CMK (cell line): ENCODE measurements at regions not wholly inside any gene's neighbourhood (a gene's known extent, or its start where the extent isn't known, plus 50 kb on each side); places are given as distances from the start of the nearest gene placed in this dataset.
"Not testable (repeated sequence)": the region's sequence is repeated elsewhere in the genome, so short reads cannot be mapped to it uniquely, and the experiment has no call there.

Experiments
- DNase-seq: peaks from one replicate; pipeline ENCODE4 v3.0.0-alpha.2; 2010; ENCODE audit warnings: low read depth

DNA sequence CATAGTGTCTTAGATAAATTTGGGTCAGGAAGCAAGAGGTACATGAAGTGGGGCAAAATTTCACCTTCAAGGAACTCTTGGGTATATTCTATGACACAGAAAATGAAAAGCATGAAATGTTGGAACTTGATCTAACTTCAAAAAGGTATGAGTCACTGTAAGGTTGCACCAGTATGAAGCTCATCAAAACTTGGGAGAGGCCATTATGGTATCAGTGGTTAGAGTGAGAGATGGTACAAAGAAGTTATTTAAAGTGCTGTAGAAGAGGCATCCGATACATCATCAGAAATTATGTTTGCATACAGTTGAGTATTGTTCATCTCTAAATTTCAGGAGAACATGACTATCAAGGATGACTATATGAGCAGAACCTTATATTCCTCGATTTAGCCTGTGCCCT is 302.9 kb upstream of the SUCLG2 start:
- DNase-seq: no peak

- DNase-seq: peak; percentile 45
Observed at GRCh38 chr3:67947808-67948508, 293.5 kb upstream of the SUCLG2 start.

GRCh38 chr3:67946436-67946835 is 292.0 kb upstream of the SUCLG2 start:
- no peak for DNase-seq

DNA sequence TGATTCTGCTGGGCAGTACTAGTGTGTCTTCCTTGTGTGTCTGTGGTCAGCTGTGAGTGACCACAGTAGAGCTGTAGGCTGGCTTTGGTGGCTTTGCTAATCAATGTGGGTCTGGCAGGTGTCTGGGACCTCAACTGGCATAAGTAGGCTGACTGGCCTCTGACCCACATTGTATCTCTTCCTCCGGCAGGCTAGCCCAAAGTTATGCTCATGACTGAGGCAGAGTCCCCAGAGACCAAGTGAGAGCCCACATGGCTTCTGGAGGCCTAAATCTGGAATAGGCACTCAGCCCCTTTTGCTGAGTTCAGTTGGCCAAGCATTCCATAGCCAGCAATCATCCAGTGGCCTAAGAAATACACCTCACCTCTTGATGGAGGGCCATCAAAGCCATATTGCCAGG is 289.1 kb upstream of the SUCLG2 start:
- no peak for DNase-seq

DNA sequence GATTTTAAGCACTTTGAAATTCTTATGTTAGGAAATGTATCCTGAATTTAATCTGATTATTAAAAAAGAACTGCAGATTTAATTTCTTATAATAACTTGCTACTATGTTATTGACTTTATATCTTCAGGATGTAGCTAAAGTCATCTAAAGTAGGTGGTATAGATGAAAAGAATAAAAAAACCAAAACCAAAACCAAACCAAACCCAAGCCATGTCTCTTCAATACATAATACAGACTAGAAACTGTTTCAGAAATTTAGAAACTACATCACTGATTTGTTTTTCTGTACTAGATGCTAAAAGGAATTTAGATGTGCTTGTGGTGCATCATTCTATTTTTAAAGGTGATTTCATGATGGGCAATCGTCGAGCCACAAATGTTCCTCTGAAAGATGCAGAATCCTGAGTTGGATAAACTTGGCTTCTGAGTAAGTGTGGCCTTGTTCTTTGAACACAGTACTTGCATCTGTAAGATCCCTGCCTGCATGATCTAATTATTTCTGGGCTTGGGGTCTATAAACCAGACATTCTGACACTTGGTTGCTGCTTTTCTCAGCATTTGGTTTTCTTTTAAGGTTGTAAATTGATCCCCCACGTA is 287.1 kb upstream of the SUCLG2 start:
- DNase-seq: no peak

DNA sequence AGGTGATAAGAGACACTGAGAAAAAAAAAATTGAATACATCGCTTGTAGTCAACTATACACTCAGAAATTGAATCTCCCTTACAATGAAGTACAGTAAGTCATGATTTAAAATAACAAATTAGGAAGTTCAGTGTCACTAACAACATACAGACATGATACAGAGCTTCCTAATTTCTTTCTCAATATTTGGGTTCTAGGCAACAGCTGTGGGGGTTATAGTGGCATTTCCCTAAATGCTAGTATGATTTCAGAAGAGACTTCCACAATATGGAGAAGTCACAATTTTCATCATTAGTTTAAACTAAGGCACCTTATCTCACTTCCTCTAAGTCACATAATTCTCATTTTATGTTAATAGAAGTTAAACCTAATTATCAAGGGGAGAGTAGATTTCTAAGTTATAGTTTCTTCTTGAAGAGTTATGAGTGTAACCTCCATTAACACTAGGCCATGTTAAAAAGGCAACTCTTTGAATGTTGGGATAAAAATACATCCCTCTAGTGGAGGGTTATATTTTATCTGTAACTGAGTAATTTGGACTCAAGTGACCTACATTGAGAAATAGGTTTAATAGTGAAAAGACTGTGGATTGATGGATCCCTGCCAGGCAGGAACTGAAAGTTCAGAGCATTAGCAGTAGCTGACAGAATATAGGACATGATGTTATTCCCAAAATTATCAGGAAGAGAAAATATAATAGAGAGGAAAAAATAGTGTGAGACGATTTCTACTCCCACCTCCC is 286.0 kb upstream of the SUCLG2 start:
- DNase-seq: no peak

GRCh38 chr3:67937498-67938118 is 283.2 kb upstream of the SUCLG2 start:
- DNase-seq: no peak

DNA sequence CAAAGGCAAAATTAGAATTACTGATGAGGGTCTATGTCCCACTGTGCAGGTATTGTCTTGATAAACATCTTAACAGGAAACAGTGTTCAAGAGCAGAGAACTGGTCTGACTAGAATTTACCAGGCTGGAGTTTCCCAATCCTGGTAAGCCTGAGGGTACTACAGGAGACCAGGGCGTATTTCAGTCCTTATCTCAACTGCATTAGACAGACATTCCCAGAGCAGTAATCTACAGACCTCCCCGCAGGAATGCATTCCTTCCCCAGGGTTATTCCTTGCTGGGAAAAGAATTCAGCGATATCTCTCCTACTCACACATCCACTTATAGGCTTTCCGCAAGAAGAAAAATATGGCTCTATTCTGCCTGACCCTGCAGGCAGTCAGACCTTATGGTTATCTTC is 276.0 kb upstream of the SUCLG2 start:
- not testable (repeated sequence) for DNase-seq

GRCh38 chr3:67923796-67924195 is 269.4 kb upstream of the SUCLG2 start:
- DNase-seq: no peak

DNA sequence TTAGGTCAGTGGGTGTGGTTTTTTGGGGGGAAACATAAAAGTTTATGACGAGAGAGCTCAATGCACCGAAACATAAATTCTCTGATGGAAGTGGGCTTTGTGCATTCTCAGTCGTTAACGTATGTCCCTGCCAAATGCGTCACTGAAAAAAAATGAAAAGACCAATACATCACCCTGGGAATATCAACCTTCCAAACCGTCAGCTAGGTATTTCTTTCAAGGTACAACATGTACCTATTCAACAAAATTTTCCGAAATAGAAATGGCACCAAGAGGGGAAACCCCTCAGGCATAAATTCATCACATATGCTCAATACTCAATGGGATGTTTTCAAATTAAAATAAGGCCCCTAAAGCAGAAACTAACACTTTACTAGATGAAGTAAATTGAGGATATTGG is 266.6 kb upstream of the SUCLG2 start:
- no peak for DNase-seq

GRCh38 chr3:67920311-67920710 is 265.9 kb upstream of the SUCLG2 start:
- no peak for DNase-seq

- no peak for DNase-seq
Observed at GRCh38 chr3:67916353-67916752, 261.9 kb upstream of the SUCLG2 start.

DNA sequence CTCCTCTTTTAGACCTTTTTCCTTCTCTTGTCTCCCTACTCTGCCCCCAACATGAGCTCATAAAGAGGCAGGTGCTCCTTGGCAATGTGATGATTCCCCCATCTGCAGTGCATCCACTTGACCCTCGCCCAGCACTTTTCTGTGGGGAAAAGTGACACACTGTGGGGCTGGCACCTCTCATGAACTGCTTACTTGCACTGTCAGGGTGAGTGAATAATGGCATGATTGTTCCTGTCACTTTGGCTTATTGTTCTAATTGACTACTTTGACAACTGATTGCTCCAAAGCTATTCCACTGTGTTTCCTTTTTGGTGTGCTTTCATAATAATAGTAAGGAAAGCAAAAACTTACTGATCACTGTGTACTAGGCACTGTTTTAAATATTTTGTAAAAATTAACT is 253.3 kb upstream of the SUCLG2 start:
- no peak for DNase-seq

DNA sequence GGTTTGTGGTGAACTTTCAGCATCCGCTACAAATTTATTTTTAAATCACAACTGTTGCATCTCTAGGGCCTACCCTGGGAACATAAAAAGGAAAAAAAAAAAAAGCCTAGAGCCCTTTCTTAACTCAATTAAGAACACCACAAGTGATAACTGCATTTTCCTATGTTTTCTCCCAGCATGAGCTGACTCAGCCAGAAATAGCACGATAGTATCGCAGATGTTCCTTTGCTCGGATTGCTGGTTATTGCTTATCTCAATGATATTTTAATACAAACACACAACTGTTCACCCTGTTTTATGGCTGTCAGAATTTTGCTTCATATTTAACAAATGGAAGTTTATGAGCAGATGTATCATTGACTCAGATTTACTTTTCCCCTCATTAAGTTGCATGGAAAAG is 251.8 kb upstream of the SUCLG2 start:
- no peak for DNase-seq

DNA sequence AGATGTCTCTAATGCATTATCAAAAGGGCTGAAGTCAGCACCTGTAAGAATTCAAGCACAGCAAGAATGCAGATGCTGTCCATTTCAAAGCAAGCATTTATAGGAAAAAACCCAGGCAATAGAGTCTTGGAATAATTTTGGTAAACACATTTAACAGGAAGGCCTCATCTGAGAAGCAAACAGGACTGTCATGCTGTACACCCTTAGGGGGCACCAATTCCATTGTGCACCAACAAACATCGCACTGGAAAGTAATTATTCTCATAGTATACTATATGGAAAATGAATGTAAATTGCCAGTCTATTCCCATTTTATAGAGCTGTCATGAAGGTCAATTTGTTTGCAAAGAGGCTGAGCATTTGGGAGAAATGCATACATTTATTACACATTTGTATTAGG is 247.3 kb upstream of the SUCLG2 start:
- no peak for DNase-seq

DNA sequence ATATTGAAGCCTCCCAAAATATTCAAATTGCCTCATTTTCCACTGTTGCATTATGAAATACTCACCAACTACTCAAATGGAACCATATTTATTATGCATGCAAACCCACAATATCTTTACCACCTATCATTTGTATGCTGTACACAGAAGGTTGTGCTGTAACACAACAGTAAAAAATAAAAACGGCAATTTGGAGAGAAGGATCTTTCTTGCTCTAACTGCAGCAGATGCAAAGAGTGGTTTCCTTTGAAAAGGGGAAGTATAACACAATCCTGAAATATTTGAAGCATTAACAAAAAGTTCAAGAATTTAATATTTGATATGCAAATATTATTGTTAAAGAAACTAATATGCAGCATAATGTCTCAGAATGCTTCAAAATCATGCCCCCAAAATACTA is 244.5 kb upstream of the SUCLG2 start:
- no peak for DNase-seq

DNA sequence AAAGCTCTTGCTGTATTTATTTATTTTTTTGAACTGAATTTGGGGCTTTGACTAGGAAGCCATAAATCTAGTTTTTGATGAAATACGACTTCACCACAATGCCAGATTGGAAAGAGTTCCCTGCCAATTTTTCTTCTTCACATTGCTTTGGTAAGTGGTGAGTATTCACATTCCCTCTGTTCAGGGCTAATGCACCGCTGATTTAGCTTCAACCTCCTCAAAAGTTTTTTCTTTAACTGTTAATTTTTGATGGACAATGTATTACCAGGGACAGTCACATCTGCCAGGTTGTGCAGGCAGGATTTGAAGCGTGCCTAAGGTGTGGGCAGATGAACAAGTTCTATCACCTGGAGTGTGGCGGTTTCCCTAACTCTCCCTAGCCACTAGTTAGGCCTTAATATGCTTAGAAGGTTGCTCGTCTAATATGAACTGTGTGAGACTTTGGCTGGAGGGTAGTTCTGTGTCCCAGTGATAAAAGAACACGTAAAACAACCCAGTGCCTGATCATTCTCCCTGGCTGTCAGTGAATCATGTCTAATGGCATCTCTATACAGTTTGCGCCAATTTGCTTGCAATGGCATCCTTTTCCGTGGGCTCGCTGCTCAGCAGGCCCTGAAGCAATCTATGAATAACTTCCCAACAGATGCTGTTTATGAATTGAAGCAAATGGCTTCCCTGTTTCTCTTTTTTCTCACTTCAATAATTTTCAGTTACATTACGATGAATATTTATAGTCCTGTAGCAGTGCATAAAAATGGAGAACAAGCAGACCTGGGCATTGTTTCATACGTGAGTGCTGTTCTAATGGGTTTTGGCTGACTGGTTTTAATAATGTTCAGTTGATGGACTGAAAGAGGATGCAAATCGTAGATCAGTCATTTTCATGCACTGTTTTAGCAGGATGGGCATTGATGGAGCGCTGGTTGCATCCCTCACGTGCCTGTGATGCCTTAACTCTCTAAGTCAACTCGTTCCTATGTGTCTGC is 243.2 kb upstream of the SUCLG2 start:
- DNase-seq: no peak

DNA sequence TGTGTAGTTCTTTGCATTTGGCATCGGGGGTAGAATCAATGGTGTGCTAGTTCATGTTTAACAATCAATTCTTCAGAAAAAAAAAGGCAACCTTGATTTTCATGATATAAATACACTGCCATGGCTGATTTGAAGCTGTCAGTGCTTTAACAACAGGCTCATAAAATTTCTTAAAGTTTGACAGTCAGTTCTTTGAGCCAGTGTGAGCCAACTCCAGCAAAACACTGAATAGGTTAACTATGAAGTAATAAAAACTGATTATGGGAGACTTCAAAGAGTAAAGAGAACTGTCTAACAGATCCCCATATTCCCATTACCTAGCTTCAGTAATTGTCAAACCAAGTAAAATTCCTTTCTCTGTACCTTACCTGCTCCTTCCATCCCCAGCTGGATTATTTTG is 241.7 kb upstream of the SUCLG2 start:
- DNase-seq: no peak

- no peak for DNase-seq
Observed at GRCh38 chr3:67894510-67894909, 240.1 kb upstream of the SUCLG2 start.

GRCh38 chr3:67884345-67884744 is 229.9 kb upstream of the SUCLG2 start:
- DNase-seq: no peak

GRCh38 chr3:67883766-67884165 is 229.4 kb upstream of the SUCLG2 start:
- no peak for DNase-seq

- no peak for DNase-seq
Observed at GRCh38 chr3:67882981-67883380, 228.6 kb upstream of the SUCLG2 start.
